ENCODE measurements at regions not wholly inside any gene's neighbourhood (a gene's known extent, or its start where the extent isn't known, plus 50 kb on each side); places are given as distances from the start of the nearest gene placed in this dataset.

DNA sequence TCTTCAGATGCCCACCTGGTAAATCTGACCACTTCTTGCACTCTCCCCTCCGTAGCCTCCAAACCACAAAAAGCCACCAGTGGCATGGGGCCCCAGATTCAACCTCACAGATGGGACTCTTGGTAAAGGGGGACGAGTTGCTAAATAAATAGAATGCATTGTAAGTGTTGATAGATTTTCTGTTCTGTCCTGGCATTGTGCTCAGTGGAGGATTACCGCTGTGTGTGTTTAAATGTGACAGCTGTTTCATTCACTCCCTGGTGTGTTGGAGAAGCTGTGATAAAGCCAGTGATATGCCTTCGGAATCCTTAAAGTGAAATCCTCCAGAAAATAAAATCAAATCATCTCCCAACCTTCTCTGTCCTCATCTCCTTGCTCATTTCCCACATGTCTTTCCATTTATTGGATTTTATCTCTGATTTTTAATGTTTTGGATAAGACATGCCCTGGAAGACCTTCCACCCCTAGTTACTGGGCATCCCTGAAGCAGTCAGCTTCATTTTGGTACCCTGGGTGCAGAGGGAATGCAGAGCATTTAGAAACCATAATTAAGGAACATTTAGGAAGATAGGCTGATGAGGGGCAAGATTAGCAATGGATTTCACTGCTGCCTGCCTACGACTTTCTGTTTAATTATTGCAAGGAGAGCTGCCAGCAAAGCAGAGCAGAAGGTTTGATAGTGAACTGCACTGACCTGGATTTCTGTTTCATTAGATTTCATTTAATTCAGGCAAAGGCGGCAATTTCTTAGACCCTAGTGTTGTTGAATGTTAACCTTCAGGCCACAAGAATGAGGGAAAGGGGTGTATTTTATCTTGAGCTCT is 460.9 kb upstream of the KIRREL3 start:
- no peak for DNase-seq

DNA sequence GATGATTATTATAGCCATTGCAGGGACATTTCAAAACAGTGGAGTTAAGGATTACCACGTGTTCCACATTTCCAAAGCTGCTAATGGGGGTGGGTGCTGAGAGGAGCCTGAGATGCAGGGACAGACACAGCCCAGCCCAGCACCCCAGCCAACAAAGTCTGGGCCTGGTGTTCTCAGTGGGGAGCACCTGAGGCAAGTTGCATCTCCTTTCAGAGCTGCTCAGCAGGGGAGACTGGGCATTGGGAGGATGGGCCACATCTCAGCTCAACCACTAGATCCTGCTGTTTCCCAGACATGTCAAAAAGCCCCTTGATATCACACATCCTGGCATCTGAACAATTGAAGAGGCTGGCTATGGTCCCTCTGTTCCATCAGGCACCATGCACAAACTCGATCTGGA is 458.0 kb upstream of the KIRREL3 start:
- DNase-seq, result no peak

- no peak for DNase-seq
These were observed 454.3 kb upstream of the KIRREL3 start for GRCh38 chr11:127454856-127455255.

- DNase-seq, result no peak
These were observed 452.0 kb upstream of the KIRREL3 start for GRCh38 chr11:127452533-127452932.

DNA sequence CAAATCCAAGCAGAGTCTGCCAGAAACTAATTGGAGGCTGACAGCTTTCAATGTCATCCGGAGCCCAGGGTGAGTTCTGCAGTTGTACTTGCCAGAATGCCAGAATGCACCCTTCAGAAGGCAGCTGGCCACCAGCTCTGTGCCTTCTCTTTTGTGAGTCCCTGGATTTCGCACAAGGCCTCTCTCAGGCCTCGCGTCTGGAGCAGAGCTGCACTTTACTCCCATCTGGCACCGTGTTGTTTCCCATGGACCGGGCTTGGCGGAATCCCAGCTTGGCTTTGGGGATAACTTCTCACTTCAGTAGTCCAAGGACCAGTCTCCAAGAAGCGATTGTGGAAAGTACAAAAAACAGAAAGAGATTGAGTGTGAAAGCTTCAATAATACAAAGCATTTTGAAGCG is 451.3 kb upstream of the KIRREL3 start:
- no peak for DNase-seq

GRCh38 chr11:127448101-127448500 is 447.5 kb upstream of the KIRREL3 start:
- DNase-seq, result no peak

GRCh38 chr11:127445476-127445875 is 444.9 kb upstream of the KIRREL3 start:
- DNase-seq, result no peak

- DNase-seq, result no peak
These were observed 442.7 kb upstream of the KIRREL3 start for GRCh38 chr11:127443297-127443696.

- DNase-seq, result no peak
These were observed 440.0 kb upstream of the KIRREL3 start for GRCh38 chr11:127440616-127441015.

DNA sequence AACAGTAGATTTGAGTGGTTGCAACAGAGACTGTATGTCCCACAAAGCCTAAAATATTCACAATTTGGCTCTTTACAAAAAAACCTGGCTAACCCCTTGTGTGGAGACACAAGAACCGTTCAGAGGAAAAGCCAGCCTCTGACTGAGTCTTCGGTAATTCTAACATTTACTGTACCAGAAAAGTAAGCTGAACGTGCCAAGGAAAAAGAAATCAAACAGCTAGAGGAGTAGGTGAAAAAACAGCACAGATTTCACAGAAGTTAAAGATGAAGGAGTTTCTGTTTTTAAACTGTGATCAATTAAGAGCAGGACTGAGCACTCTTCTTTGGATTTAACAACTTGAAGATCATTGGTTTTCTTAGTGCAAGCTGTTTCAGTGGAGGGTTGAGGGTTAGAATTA is 424.7 kb upstream of the KIRREL3 start:
- DNase-seq, result no peak

- DNase-seq, result no peak
These were observed 424.1 kb upstream of the KIRREL3 start for GRCh38 chr11:127424661-127425060.

DNA sequence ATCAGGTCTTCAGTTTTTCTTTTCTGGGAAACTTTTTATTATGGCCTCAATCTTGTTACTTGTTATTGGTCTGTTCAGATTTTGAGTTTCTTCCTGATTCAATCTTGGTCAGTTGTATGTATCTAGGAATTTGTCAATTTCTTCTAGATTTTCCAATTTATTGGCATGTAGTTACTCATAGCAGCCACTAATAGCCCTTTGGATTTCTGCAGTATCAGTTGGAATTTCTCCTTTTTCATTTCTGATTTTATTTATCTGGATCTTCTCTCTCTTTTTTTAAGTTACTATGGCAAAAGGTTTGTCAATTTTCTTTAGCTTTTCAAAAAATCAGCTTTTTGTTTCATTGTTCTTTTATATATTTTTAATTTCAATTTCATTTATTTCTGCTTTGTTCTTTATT is 419.6 kb upstream of the KIRREL3 start:
- DNase-seq, result no peak

- DNase-seq, result no peak
These were observed 412.3 kb upstream of the KIRREL3 start for GRCh38 chr11:127412722-127413380.

GRCh38 chr11:127412234-127412633 is 411.7 kb upstream of the KIRREL3 start:
- DNase-seq, result no peak

DNA sequence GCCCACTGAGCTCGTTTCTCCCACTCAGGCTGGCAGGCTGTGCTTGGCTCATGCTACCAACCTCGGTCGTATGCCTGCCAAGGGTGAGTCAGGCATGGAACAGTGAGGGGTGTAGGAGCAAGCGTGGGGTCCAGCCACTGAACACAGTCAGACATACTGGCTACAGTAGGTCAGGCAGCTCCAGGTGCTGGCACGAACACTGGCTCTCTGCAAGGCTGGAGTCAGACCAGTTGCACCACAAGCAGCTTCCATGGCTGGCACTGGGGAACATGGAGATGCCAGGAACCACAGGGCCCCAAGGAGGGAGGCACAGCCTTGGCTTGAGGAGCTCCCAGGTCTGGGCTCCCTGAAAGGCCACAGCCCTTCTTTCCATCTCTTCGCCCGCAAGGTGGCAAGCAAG is 410.7 kb upstream of the KIRREL3 start:
- DNase-seq, result no peak

DNA sequence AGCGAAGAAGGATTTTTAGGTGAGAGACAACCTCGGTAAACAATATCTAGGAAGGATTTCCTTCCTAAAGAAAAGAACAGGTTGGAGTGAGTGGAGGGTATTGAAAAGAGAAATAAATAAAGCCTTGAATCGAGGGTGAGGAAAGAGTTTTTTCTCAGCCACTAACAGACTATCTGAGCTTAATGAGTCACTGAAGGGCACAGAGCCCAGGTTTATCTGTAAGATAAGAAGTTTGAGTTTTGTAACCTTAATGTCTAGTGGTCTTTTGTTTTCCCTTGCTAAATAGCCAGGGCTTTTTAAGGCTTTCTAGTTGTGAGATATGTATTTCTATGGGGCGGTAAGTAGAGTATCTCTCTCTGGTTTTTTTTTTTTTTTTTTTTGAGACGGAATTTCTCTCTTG is 394.5 kb upstream of the KIRREL3 start:
- no peak for DNase-seq

- no peak for DNase-seq
These were observed 393.0 kb upstream of the KIRREL3 start for GRCh38 chr11:127393460-127393997.

DNA sequence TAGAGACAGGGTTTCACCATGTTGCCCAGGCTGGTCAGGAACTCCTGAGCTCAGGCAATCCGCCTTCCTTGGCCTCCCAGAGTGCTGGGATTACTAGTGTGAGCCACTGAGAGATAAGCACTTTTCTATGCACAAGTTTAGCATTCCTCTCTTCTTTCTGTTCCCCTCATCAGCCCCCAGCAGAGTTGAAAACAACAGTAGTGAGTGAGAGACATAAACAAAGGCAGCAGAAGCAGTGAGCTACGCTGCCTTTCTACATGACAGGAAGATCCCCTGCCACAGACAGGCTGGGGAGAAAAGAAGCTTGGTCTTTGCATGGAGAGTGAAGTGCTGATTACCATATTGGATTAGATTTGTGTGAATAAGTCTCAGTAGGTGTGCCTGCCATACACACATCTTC is 392.0 kb upstream of the KIRREL3 start:
- no peak for DNase-seq

DNA sequence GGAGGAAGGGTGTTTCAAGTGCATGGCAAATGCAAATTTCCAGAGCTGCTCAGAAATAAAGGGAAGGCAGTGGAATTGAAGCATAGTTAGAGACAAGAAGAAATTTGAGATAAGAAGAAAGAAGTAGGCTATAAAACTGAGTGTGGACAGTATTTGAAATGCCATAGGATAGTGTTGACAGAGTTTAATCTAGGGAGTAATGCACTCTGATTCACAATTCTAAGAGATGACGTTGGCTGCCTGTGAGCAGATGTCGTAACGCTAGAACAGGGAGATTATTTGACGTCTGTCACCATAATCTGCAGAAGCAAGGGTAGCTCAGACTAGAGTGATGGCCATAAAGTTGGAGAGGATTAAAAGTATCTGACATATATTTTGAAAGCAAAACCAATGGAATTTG is 389.9 kb upstream of the KIRREL3 start:
- DNase-seq, result no peak

- no peak for DNase-seq
These were observed 384.5 kb upstream of the KIRREL3 start for GRCh38 chr11:127385071-127385470.

DNA sequence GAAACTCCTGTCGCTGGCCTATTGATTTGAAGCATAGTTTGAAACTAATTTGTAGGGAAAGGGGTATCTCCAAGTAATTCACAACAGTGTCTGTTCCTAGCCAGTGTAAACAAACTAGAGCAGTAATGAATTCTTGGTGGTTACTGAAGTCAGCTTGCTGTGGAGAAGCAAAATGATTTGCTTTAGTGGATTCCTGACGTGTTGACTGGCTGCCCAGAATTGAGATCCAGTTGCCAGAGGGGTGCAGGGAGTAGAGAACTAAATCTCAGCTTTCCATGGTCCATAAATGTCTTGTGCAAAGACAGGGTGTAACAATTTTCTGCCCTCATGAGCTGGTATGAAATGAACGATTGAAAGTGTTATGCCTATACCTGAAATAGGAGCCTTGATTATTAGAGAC is 382.5 kb upstream of the KIRREL3 start:
- DNase-seq, result no peak

DNA sequence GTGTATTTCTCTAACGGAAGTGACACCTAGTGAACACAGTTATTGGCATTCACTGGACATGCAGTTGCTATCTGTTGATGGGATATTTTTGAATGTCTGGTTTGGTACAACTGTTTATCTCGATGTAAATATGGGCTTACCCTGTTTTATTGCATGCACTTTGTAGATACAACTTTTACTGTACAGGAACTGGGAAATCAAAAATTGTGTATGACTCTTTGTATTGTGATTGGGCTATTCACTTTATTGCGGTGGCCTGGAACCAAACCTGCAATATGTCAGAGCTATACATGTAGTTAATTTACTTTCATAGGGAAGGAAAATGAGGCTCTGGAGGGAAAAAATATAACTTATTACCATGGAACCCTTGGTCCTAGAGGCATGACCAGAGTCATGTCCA is 380.7 kb upstream of the KIRREL3 start:
- no peak for DNase-seq

- DNase-seq, result no peak
These were observed 379.1 kb upstream of the KIRREL3 start for GRCh38 chr11:127379686-127380085.

DNA sequence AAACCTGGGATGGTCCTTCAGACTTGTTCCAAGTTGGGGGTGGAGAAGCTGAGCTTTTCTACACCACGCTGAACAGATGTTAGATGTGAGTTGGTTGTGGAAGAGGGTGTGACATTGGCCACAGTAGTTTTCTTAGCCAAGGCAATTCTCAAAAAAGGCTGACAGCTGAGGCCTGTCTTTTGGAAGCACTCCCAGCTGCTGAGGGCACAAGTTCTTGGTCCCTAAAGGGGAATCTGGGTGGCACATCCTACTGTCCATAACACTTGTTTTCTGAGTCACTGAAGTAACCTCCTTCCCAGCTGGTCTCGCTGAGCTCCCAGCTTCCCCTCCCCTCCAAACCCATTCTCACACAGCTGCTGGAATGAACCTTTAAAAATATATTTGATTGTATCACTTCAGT is 375.7 kb upstream of the KIRREL3 start:
- DNase-seq, result no peak
